ENCODE measurements at regions not wholly inside any gene's neighbourhood (a gene's known extent, or its start where the extent isn't known, plus 50 kb on each side); places are given as distances from the start of the nearest gene placed in this dataset.
"Not testable (repeated sequence)": the region's sequence is repeated elsewhere in the genome, so short reads cannot be mapped to it uniquely, and the experiment has no call there.

DNA sequence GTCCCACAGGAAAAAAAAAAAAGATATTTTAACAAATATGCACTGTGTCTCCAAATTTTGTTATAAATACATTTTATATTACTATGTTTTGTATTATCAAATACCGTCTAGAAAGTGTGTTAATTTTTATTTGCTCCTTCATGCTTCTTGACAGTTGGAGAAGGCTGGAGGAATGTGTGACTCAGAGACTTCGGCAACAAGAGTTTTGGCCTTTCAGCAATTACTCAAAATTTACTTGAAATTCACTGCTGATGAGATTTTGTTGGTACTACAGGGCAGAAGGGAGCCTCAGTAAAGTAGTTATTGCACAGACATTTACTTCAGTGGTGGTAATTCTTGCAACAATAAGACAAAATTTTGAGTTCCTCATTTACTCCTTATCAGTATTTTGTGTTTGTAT, 2164.0 kb downstream of the PCDH7 start:
- no peak for DNase-seq (ENCODE audit: low spot score)
- in situ Hi-C loops (cut with HindIII; ENCODE audit: low sequenced_read_pairs) = no loop called here

DNA sequence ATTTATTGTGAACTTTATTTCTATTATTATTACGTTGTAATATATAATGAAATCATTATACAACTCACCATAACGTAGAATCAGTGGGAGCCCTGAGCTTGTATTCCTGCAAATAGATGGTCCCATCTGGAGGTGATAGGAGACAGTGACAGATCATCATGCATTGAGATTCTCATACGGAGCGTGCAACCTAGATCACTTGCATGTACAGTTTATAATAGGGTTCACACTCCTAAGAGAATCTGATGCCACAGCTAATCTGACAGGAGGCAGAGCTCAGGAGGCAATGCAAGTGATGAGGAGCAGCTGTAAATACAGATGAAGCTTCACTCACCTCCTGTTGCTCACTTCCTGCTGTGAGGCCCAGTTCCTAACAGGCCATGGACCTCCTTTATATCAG, 2170.2 kb downstream of the PCDH7 start:
- DNase-seq (ENCODE audit: low spot score) = no peak
- in situ Hi-C loops (cut with HindIII; ENCODE audit: low sequenced_read_pairs) = no loop called here

DNA sequence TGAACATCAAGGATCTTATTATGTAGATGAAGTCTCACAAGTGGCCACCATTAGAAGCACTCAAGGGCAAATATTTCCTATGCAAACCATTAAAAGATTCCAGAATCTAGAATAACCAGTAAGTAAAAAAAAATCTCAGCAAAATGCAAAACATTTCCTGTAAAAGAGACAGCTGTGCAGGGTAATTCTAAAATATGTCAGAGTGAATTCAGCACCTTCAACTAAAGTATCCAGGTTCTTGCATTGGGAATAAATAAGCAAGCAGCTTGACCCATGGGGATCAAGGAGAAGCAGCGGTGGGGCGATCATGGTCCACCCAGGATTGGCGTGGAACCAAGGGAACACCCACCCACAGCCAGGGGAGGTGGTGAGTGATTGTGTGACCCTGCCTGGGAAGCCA, 2188.9 kb downstream of the PCDH7 start:
- in situ Hi-C loops (cut with HindIII; ENCODE audit: low sequenced_read_pairs) = no loop called here
- no peak for DNase-seq (ENCODE audit: low spot score)

DNA sequence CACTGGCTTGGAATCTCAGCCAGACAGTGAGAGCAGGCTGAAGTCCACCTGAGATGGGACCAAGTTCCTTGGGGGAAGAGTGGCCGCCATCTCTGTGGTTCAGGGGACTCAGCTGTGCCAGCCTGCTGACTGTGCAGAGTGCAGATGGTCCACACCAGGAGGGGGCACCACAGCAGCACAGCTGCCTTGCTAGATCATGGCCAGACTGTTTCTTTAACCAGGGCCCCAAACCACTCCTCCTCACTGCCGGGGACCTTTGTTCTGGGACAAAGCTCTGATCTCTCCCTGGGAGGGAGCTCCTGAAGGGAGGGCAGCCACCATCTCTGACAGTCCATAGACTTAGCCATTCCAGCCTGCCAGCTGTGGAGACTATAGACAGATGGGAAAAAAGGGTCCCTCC, 2189.6 kb downstream of the PCDH7 start:
- in situ Hi-C loops (cut with HindIII; ENCODE audit: low sequenced_read_pairs) = no loop called here
- DNase-seq (ENCODE audit: low spot score) = no peak

- no peak for DNase-seq (ENCODE audit: low spot score)
- in situ Hi-C loops (cut with HindIII; ENCODE audit: low sequenced_read_pairs) = no loop called here
Observed at GRCh38 chr4:32917586-32917985, 2197.4 kb downstream of the PCDH7 start.

- in situ Hi-C loops (cut with HindIII; ENCODE audit: low sequenced_read_pairs) = no loop called here
- no peak for DNase-seq (ENCODE audit: low spot score)
Observed at GRCh38 chr4:32929796-32930699, 2209.9 kb downstream of the PCDH7 start.

GRCh38 chr4:32930700-32931099, 2210.5 kb downstream of the PCDH7 start:
- in situ Hi-C loops (cut with HindIII; ENCODE audit: low sequenced_read_pairs) = no loop called here
- DNase-seq (ENCODE audit: low spot score) = no peak

- in situ Hi-C loops (cut with HindIII; ENCODE audit: low sequenced_read_pairs) = no loop called here
- DNase-seq (ENCODE audit: low spot score) = no peak
Observed at GRCh38 chr4:32931475-32931874, 2211.3 kb downstream of the PCDH7 start.

- in situ Hi-C loops (cut with HindIII; ENCODE audit: low sequenced_read_pairs) = no loop called here
- no peak for DNase-seq (ENCODE audit: low spot score)
Observed at GRCh38 chr4:32932156-32932555, 2212.0 kb downstream of the PCDH7 start.

GRCh38 chr4:32939222-32939621, 2219.1 kb downstream of the PCDH7 start:
- DNase-seq (ENCODE audit: low spot score); in situ Hi-C loops (cut with HindIII; ENCODE audit: low sequenced_read_pairs): not testable (repeated sequence)

DNA sequence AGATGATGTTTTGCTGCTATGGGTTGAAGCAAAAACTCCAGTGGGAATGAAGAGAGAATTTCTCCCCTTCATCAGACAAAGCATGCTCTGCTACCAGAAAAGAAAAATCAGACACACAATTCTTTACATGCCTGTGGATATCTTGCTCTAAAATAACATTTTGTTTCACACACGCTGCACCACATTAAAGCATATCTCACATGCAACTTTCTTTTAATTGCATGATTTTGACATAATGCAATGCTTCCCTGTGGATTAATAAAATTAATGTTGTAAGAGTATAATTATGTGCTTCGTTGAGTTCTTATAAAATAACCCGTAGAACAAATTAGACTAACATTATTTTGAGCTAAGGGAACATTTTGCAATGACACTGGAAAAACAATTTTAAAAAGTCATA, 2230.7 kb downstream of the PCDH7 start:
- DNase-seq (ENCODE audit: low spot score) = no peak
- in situ Hi-C loops (cut with HindIII; ENCODE audit: low sequenced_read_pairs) = no loop called here

DNA sequence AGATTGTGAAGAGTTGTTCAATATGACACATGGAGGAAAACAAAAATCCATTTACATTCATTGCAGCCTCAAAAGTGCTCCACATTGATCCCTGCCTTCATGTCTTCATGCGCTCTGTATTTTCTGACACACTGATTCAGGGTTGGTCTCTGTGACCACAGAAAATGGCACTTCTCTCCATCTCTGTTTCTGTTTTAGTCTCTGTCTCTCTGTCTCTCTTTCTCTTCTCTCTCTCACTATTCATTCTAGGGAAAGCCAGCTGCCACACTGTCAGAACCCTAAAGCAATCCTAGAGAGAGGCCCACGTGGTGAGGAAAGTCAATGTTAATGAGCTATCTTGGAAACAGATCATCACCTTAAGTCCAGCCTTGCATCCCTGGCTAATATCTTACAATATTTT, 2238.4 kb downstream of the PCDH7 start:
- in situ Hi-C loops (cut with HindIII; ENCODE audit: low sequenced_read_pairs) = no loop called here
- DNase-seq (ENCODE audit: low spot score) = no peak

DNA sequence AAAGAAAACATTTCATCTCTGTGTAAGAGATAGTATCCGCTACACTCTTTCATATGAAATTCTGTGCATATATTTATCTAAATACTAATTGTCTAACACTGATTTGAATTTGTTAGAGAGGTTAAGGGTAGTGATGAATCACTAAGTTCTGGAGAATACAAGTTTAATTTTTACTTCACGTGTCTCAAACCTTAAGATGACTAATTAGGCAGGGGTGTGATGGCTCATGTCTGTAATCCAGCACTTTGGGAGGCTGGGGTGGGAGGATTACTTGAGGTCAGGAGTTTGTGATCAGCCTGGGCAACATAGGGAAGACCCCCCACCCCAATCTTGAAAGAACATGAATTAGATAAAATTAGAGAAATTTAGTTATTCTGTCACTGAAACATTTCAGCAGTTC, 2241.9 kb downstream of the PCDH7 start:
- in situ Hi-C loops (cut with HindIII; ENCODE audit: low sequenced_read_pairs) = no loop called here
- no peak for DNase-seq (ENCODE audit: low spot score)

- DNase-seq (ENCODE audit: low spot score) = no peak
- in situ Hi-C loops (cut with HindIII; ENCODE audit: low sequenced_read_pairs) = no loop called here
Observed at GRCh38 chr4:32985256-32985655, 2265.1 kb downstream of the PCDH7 start.

DNA sequence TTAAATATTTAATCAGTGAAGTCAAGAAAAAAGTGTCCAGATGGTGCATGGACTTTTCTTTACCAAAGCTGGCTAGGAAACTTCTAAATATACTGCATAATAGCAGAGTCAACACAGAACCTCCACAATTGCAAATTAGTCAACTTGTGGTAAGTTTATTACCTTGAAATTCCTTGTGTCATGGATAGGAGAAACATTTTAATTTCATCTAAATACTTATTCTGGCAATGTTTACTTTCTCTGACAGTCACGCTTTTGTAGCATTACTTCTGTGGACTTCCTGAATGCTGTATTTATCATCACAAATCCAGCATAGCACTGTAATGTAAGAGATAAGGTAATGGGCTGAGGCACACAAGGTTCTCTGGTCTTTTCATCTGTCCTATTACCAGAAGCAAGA, 2266.1 kb downstream of the PCDH7 start:
- no peak for DNase-seq (ENCODE audit: low spot score)
- in situ Hi-C loops (cut with HindIII; ENCODE audit: low sequenced_read_pairs) = no loop called here

GRCh38 chr4:32987111-32987510, 2266.9 kb downstream of the PCDH7 start:
- in situ Hi-C loops (cut with HindIII; ENCODE audit: low sequenced_read_pairs) = no loop called here
- no peak for DNase-seq (ENCODE audit: low spot score)

DNA sequence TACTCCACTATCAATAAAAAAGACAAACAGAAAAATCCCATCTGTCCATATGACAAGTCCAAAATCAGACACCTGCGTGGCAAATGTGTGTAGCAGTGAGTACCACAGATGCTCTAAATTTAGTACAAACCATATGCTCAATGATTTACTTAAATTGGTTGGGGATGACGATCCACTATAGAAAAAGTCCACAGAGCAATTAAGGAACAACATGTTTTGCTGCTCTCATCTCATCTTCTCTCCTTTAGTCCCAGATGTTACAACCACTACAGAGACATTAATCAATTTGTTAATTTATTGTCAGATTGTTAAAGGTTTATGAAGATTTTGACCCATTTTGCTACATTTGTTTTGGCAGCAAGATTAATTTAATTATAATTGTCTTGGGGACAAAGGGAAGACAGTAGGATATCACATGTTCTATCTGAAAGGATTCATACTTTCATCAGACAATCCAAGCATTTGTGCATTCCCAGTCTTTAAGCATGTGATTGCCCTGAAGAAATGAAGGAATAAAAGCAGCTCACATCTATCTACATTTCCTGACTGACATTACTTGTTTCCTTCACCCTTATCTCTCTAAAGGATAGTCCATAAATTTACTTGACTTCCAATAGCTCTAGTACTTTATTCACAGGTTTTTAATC, 2268.1 kb downstream of the PCDH7 start:
- no peak for DNase-seq (ENCODE audit: low spot score)
- in situ Hi-C loops (cut with HindIII; ENCODE audit: low sequenced_read_pairs) = no loop called here

- in situ Hi-C loops (cut with HindIII; ENCODE audit: low sequenced_read_pairs) = no loop called here
Observed at GRCh38 chr4:32991663-32992062, 2271.5 kb downstream of the PCDH7 start.

GRCh38 chr4:32994981-32995881, 2275.1 kb downstream of the PCDH7 start:
- in situ Hi-C loops (cut with HindIII; ENCODE audit: low sequenced_read_pairs) = no loop called here
- no peak for DNase-seq (ENCODE audit: low spot score)

More at GRCh38 chr4:32991663-32992062, 2271.5 kb downstream of the PCDH7 start:
- no peak for DNase-seq (ENCODE audit: low spot score)

DNA sequence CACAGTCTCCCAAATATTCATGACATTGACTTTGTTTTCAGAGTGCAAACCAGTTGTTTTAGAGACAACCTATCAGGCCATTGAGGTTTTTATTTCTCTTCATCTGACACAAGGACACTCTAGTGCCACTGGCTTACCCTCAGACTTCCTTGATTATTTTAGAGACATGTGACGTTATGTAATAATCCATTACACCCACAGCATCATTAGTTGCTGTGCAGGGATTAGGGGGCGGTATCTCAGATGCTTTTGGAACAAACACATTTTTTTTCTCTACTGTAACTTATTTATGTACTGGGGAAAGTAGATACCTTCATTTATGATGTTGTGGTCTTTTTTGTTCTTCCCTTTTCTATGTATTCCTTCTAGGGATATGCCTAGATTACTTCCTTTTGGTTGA, 2293.1 kb downstream of the PCDH7 start:
- in situ Hi-C loops (cut with HindIII; ENCODE audit: low sequenced_read_pairs) = no loop called here
- no peak for DNase-seq (ENCODE audit: low spot score)

Data from G401 (cell line).